ENCODE measurements at regions not wholly inside any gene's neighbourhood (a gene's known extent, or its start where the extent isn't known, plus 50 kb on each side); places are given as distances from the start of the nearest gene placed in this dataset.

DNA sequence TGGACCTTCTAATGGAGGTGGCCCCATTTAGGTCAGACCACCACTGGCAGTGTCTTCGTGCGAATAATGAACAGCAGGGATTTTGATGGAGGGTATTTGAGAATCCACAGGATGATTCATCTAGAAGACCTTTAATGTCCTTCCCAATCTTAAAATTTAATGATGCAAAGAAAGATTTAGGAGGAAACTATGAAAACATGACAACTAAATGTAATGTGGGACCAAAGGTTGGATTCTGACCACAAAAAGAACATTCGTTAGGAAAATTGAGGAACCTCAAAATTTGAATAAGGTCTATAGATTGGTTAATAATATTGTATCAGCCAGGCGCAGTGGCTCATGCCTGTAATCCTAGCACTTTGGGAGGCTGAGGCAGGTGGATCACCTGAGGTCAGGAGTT is 78.2 kb upstream of the TMPO start:
- TF ChIP-seq POLR2A (IDR thresholded peaks at IDR 0.05), result no peak
- TF ChIP-seq, protein P1, sequence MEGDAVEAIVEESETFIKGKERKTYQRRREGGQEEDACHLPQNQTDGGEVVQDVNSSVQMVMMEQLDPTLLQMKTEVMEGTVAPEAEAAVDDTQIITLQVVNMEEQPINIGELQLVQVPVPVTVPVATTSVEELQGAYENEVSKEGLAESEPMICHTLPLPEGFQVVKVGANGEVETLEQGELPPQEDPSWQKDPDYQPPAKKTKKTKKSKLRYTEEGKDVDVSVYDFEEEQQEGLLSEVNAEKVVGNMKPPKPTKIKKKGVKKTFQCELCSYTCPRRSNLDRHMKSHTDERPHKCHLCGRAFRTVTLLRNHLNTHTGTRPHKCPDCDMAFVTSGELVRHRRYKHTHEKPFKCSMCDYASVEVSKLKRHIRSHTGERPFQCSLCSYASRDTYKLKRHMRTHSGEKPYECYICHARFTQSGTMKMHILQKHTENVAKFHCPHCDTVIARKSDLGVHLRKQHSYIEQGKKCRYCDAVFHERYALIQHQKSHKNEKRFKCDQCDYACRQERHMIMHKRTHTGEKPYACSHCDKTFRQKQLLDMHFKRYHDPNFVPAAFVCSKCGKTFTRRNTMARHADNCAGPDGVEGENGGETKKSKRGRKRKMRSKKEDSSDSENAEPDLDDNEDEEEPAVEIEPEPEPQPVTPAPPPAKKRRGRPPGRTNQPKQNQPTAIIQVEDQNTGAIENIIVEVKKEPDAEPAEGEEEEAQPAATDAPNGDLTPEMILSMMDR (IDR thresholded peaks at IDR 0.05), result no peak
- Histone ChIP-seq H3K36me3 (no peaks in the 10 kb centered on the region), H3K9me3 (no peaks in the 10 kb centered on the region), H3K4me3 (no peak overlapping the region), H3K27me3 (no peaks in the 10 kb centered on the region), H3K27ac (no peak overlapping the region), H3K4me1 (peaks cover 0 to 5% (median 0%) of the 10 kb centered on the region in 4 donors)
- DNase-seq, result no peak

DNA sequence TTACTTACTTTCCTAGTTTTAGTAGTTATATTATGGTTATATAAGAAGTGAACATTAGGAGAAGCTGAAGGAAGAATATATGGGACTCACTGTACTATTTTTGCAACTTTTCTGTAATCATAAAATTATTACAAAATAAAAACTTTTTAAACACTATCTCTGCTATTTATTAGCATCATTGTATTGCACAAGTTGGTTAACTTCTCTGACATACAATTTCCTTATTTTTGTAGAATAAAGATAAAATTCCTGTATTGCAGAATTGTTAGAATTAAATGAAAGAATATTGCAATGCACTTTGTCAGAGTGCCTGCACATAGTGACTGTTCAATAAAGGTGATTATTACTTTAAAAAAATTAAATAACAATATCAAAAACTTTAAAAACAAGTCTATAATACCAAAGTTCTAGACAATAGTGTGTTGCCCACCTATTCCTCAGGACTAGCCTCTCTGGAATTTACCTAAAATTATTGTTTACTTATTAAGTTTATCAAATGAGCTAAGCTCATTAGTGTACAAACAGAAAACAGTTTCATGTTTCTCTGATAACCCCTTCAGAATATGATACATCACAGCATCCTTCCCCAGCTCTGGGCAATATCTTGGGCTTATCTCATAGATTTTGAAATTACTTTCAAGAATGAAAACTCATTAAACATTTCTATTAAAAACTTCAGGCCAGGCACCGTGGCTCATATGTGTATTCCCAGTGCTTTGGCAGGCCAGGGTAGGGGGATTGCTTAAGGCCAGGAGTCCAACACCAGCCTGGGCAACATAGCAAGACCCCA is 77.4 kb upstream of the TMPO start:
- Histone ChIP-seq H3K36me3 (no peaks in the 10 kb centered on the region), H3K4me1 (peaks cover 0 to 5% (median 0%) of the 10 kb centered on the region in 4 donors), H3K4me3 (no peak overlapping the region), H3K9me3 (no peaks in the 10 kb centered on the region), H3K27me3 (no peaks in the 10 kb centered on the region), H3K27ac (no peak overlapping the region)
- DNase-seq, result no peak
- TF ChIP-seq POLR2A (IDR thresholded peaks at IDR 0.05), result no peak
- TF ChIP-seq, protein P1 (IDR thresholded peaks at IDR 0.05), result no peak

DNA sequence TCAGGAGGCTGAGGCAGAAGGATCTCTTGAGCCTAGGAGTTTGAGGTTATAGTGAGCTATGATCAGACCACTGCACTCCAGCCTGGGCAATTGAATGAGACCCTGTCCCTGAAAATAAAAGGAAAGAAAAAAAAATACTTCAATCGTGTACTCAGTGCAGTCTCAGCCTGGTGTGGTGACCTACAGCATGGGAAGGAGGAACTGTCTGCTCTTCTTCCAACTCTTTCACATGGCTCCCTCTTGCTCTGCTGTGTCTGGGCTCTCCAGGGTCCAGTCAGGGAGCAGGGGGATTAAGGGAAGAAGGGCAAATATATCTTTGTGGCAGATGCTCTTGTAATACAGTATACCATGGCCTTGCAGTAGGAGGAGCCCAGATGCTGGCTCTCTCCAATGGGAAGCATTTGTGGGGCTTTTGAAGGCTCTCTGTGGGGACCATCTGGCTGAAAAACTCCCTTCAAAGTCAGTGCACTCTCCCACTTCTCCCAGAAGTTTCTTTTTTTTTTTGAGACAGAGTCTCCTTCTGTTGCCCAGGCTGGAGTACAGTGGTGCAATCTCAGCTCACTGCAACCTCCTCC is 76.6 kb upstream of the TMPO start:
- Histone ChIP-seq H3K27me3 (no peaks in the 10 kb centered on the region), H3K36me3 (no peaks in the 10 kb centered on the region), H3K9me3 (no peaks in the 10 kb centered on the region), H3K27ac (no peak overlapping the region), H3K4me3 (no peak overlapping the region), H3K4me1 (peaks cover 0 to 5% (median 0%) of the 10 kb centered on the region in 4 donors)
- no peak for DNase-seq
- TF ChIP-seq POLR2A (IDR thresholded peaks at IDR 0.05), result no peak
- TF ChIP-seq, protein P1 (IDR thresholded peaks at IDR 0.05), result no peak

DNA sequence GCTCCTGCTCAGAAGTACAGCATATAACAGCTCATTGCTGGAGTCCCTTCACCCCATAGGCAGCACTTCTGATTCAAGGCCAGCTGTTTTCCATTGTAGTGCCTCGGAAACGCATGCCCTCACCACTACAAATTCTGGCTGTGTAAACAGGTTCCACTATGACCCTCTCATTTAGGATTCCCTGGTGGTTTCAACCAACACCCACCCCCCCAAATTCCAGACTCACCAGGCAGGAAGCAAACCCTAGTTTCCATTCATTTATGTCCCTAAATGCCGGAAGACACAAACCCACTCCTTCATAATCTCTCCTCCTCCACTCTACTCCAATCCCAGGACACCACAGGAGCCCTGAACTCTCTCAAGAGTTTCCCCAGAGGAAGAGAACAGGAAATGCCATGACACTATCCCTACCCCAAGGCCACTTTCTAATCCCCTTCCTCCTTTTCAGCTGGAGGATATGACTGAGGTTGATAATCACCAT is 75.9 kb upstream of the TMPO start:
- TF ChIP-seq POLR2A (IDR thresholded peaks at IDR 0.05), result no peak
- TF ChIP-seq, protein P1 (IDR thresholded peaks at IDR 0.05), result no peak
- Histone ChIP-seq H3K36me3 (no peaks in the 10 kb centered on the region), H3K4me1 (peaks cover 0 to 5% (median 0%) of the 10 kb centered on the region in 4 donors), H3K4me3 (no peak overlapping the region), H3K27ac (peak overlapping the region in 2 of 4 donors; percentile 4 to 35), H3K9me3 (no peaks in the 10 kb centered on the region), H3K27me3 (no peaks in the 10 kb centered on the region)
- DNase-seq, result no peak

DNA sequence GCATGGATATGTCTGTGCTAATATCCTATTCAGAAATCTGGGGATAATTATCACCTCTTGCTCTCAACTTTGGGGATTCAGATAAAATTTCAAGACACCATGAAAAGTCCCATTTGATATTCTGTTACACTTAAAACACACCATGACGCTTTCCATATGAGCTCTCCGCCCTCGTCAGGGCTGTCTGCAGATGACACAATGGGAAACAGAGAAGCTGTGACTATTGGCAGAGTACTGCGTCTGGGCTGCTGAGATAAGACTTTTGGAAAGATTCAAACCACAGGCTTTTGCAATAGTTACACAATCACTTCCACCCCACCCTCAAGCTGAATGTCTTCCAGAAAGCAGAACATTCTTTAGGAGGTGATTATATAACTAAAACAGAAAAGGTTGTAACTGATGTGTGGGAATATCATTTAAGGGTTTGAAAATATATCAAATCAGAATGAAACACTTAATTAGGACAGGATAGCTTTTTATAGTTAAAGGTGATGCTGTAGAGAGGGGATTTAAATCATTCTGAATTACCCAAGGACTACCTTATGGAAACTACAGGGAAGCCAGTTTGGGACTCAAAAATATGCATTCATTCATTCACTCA is 75.3 kb upstream of the TMPO start:
- peak in 1 of 3 donors; percentile 58 for DNase-seq
- TF ChIP-seq POLR2A (IDR thresholded peaks at IDR 0.05), result no peak
- TF ChIP-seq, protein P1 (IDR thresholded peaks at IDR 0.05), result no peak
- peaks cover 0 to 5% (median 0%) of the 10 kb centered on the region in 4 donors for H3K4me1 ChIP-seq
- no peaks in the 10 kb centered on the region for H3K27me3 ChIP-seq
- peak overlapping the region in 2 of 4 donors; percentile 4 to 35 for H3K27ac ChIP-seq
- H3K9me3 ChIP-seq, result no peaks in the 10 kb centered on the region
- no peaks in the 10 kb centered on the region for H3K36me3 ChIP-seq
- no peak overlapping the region for H3K4me3 ChIP-seq

Measured in Peyer's patch (tissue), 4 donors.